ENCODE measurements at regions not wholly inside any gene's neighbourhood (a gene's known extent, or its start where the extent isn't known, plus 50 kb on each side); places are given as distances from the start of the nearest gene placed in this dataset.

DNA sequence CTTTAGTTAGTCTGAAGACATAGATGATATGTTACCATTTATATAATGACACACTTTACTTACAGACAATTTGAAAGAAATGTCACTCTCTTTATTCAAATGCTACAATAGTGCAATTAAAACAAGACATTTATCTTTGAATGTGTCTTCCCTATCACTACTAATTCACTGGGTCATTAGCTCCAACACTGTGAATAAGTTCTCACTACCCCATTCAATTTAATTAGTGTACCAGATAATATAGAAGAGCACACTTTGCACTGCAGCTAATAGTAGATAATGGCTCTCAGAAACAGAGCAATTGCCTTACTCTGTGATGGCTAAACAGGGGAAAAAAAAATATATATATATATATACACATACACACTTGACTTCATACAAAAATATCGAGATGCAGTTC, 497.0 kb downstream of the DTWD2 start:
- no peak for TF ChIP-seq POLR2A (IDR thresholded peaks at IDR 0.05)
- TF ChIP-seq, protein P1, sequence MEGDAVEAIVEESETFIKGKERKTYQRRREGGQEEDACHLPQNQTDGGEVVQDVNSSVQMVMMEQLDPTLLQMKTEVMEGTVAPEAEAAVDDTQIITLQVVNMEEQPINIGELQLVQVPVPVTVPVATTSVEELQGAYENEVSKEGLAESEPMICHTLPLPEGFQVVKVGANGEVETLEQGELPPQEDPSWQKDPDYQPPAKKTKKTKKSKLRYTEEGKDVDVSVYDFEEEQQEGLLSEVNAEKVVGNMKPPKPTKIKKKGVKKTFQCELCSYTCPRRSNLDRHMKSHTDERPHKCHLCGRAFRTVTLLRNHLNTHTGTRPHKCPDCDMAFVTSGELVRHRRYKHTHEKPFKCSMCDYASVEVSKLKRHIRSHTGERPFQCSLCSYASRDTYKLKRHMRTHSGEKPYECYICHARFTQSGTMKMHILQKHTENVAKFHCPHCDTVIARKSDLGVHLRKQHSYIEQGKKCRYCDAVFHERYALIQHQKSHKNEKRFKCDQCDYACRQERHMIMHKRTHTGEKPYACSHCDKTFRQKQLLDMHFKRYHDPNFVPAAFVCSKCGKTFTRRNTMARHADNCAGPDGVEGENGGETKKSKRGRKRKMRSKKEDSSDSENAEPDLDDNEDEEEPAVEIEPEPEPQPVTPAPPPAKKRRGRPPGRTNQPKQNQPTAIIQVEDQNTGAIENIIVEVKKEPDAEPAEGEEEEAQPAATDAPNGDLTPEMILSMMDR (IDR thresholded peaks at IDR 0.05): no peak
